ENCODE measurements at regions not wholly inside any gene's neighbourhood (a gene's known extent, or its start where the extent isn't known, plus 50 kb on each side); places are given as distances from the start of the nearest gene placed in this dataset.

DNA sequence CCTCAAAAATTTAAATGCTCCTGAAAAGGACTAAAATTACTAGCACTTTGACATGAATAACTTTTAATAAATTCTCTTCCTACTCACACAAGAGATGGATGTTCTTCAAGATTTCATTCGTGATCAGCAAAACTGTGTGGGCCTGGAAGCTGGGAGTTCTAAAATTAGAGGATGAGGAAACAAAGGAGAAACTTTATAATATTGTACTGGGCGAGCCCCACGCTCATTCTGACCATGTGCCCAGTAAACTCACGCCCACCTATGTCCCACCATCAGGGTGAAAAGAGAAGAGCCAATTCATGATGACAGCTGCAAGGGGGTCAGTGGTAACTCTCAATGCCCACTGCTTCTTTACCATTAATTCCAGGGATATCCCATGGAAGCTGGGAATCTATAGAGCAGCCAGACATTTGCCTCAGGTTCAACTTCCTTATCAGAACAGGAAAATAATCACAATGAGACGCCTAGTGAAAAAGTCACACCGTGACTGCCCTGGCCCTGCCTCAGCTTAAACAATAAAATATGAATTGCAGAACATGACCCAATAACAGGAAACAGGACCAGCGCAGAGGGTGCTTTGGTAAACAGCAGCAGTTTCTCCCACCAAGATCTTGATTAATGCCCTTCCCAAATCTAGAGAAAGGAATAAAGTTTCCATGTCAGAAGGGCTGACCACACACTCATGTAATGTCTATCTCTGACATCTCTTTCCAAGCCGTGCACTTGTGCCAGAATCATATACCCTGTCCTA lies 438.6 kb downstream of the TXNL1 start:
- ChIA-PET POLR2A (no interaction called here), CTCF (no interaction called here)
- no peak overlapping the region for H3K4me3 ChIP-seq (ENCODE audit: low read depth, low read length)
- Mint-ChIP-seq H3K4me3 (ENCODE audit: unreplicated experiment) (no peak overlapping the region), H3K4me1 (ENCODE audit: low read depth, unreplicated experiment) (no peaks in the 10 kb centered on the region), H3K9me3 (ENCODE audit: unreplicated experiment) (no peaks in the 10 kb centered on the region), H3K27ac (ENCODE audit: unreplicated experiment) (no peak overlapping the region), H3K27me3 (ENCODE audit: insufficient read depth, unreplicated experiment) (no peaks in the 10 kb centered on the region), H3K36me3 (ENCODE audit: insufficient read depth, unreplicated experiment) (no peaks in the 10 kb centered on the region)
- H3K36me3 ChIP-seq (ENCODE audit: control insufficient read depth, insufficient read depth, low read length), result no peaks in the 10 kb centered on the region
- DNase-seq, result no peak
- H3K9me3 ChIP-seq, result no peaks in the 10 kb centered on the region
- no TSS peak for BruUV-seq (replicated peaks)
- H3K4me1 ChIP-seq, result no peaks in the 10 kb centered on the region
- TF ChIP-seq, protein P1, sequence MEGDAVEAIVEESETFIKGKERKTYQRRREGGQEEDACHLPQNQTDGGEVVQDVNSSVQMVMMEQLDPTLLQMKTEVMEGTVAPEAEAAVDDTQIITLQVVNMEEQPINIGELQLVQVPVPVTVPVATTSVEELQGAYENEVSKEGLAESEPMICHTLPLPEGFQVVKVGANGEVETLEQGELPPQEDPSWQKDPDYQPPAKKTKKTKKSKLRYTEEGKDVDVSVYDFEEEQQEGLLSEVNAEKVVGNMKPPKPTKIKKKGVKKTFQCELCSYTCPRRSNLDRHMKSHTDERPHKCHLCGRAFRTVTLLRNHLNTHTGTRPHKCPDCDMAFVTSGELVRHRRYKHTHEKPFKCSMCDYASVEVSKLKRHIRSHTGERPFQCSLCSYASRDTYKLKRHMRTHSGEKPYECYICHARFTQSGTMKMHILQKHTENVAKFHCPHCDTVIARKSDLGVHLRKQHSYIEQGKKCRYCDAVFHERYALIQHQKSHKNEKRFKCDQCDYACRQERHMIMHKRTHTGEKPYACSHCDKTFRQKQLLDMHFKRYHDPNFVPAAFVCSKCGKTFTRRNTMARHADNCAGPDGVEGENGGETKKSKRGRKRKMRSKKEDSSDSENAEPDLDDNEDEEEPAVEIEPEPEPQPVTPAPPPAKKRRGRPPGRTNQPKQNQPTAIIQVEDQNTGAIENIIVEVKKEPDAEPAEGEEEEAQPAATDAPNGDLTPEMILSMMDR (IDR thresholded peaks at IDR 0.05; ENCODE audit: insufficient read depth in 1 of 2, low read depth in 1 of 2, low read length in 1 of 2, severe bottlenecking in 1 of 2, unreplicated experiment in 1 of 2), result no peak
- no peaks in the 10 kb centered on the region for H3K27me3 ChIP-seq (replicated peaks; ENCODE audit: control insufficient read depth, insufficient read depth, low read length)
- intact Hi-C loops (cut with micrococcal nuclease; ENCODE audit: unreplicated experiment), result no loop called here

DNA sequence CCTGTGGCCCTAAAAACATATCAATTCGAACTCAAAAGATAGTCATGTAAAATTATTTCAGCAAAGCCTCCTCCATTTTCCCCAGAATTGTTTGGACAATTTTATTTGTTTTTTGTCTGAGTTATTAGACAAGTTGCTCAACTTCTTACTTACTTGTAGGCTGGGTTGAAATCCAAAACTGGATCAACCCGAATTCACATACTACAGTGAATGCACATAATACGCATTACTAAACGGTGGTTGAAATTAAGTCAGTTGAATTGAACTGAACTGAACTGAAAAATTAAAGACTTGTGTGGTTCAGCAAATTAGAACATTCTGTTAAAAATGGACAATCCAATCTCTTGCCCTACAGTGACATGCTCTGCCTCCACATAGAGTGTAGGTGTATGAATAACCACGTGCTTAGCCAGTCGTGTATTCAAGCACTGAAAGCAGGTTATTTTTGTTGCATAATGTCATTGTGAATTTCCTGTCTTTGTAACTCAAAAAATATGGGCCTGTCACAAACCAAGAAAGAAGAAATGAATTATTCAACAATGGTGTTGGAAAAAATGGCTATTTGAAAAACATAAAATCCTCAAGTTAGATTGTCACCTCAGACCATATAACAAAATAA lies 441.0 kb downstream of the TXNL1 start:
- Histone ChIP-seq H3K9me3 (no peaks in the 10 kb centered on the region), H3K36me3 (ENCODE audit: control insufficient read depth, insufficient read depth, low read length) (no peaks in the 10 kb centered on the region), H3K4me3 (ENCODE audit: low read depth, low read length) (no peak overlapping the region), H3K27me3 (replicated peaks; ENCODE audit: control insufficient read depth, insufficient read depth, low read length) (no peaks in the 10 kb centered on the region), H3K4me1 (no peaks in the 10 kb centered on the region)
- Mint-ChIP-seq H3K27me3 (ENCODE audit: insufficient read depth, unreplicated experiment) (no peaks in the 10 kb centered on the region), H3K4me1 (ENCODE audit: low read depth, unreplicated experiment) (no peaks in the 10 kb centered on the region), H3K4me3 (ENCODE audit: unreplicated experiment) (no peak overlapping the region), H3K36me3 (ENCODE audit: insufficient read depth, unreplicated experiment) (no peaks in the 10 kb centered on the region), H3K9me3 (ENCODE audit: unreplicated experiment) (no peaks in the 10 kb centered on the region), H3K27ac (ENCODE audit: unreplicated experiment) (no peak overlapping the region)
- TF ChIP-seq, protein P1 (IDR thresholded peaks at IDR 0.05; ENCODE audit: insufficient read depth in 1 of 2, low read depth in 1 of 2, low read length in 1 of 2, severe bottlenecking in 1 of 2, unreplicated experiment in 1 of 2), result no peak
- ChIA-PET POLR2A (no interaction called here), CTCF (no interaction called here)
- no peak for DNase-seq
- no TSS peak for BruUV-seq (replicated peaks)
- intact Hi-C loops (cut with micrococcal nuclease; ENCODE audit: unreplicated experiment), result no loop called here

DNA sequence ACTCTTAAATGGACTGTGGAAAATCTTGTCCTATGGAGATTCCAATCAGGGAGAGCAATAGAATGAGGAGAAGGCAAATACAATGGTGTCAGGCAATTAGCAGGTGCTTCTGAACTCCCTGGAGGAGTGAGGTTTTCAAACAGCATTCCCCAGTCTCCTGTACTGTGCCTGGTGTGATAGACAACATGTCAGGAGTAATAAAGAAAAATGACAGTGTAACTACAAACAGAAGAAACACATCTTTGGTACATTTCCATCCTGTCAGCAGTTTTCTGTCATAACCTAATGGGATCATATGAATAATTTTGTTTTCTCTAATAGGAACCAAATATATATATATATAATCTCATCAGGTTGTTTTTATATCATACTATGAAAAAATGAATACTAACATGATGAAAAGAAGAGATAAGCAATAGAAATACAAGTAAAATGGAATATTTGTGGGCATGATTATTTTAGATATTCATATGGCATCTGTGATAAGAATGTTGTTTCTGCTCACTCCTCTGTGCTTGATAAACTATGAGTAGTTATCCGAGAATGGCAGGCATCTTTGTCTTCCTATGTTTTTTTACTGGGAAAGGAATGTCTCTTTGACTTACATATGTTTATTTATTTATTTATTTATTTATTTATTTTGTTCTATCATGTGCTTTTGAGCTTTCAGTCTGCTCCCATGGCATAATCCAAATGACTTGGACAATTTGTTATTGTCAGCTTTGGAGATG lies 441.7 kb downstream of the TXNL1 start:
- intact Hi-C loops (cut with micrococcal nuclease; ENCODE audit: unreplicated experiment), result no loop called here
- H3K27me3 ChIP-seq (replicated peaks; ENCODE audit: control insufficient read depth, insufficient read depth, low read length), result no peaks in the 10 kb centered on the region
- H3K36me3 ChIP-seq (ENCODE audit: control insufficient read depth, insufficient read depth, low read length), result no peaks in the 10 kb centered on the region
- Mint-ChIP-seq H3K4me3 (ENCODE audit: unreplicated experiment) (no peak overlapping the region), H3K27ac (ENCODE audit: unreplicated experiment) (no peak overlapping the region), H3K9me3 (ENCODE audit: unreplicated experiment) (no peaks in the 10 kb centered on the region), H3K27me3 (ENCODE audit: insufficient read depth, unreplicated experiment) (no peaks in the 10 kb centered on the region), H3K4me1 (ENCODE audit: low read depth, unreplicated experiment) (no peaks in the 10 kb centered on the region), H3K36me3 (ENCODE audit: insufficient read depth, unreplicated experiment) (no peaks in the 10 kb centered on the region)
- POLR2A ChIA-PET, result no interaction called here
- H3K9me3 ChIP-seq, result no peaks in the 10 kb centered on the region
- CTCF ChIA-PET, result no interaction called here
- no peaks in the 10 kb centered on the region for H3K4me1 ChIP-seq
- TF ChIP-seq, protein P1 (IDR thresholded peaks at IDR 0.05; ENCODE audit: insufficient read depth in 1 of 2, low read depth in 1 of 2, low read length in 1 of 2, severe bottlenecking in 1 of 2, unreplicated experiment in 1 of 2), result no peak
- H3K4me3 ChIP-seq (ENCODE audit: low read depth, low read length), result no peak overlapping the region
- no peak for DNase-seq
- no TSS peak for BruUV-seq (replicated peaks)

Data from Caco-2 (cell line).